ENCODE measurements at regions not wholly inside any gene's neighbourhood (a gene's known extent, or its start where the extent isn't known, plus 50 kb on each side); places are given as distances from the start of the nearest gene placed in this dataset.

DNA sequence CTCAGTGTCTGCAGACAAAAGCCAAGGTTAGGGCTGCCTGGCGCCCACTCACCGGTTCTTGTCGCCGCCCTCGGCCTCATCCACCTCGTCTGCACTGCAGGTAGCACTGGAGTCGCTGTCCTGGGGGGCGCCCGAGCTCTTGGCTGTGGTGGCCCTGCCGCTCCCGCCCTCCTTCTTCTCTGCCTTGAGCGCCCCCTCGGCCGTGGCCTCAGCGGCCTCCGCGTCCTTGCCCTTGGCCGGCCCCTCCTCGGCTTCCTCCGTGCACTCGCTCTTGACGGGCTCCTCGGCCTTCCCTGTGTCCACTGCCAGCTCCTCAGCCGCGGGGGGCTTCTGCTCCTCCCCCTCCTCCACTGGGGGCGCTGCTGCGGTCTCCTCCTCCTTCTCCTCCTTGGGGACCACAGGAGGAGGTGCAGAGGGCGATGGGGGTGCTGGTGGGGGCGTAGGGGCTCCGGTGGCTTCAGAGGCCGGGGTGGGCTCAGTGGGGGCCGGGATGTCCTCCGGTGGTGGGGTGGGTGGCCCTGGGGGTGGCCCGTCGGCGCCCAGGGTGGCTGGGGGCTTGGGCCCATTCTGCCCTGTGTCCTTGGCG, 77.2 kb downstream of the RFLNA start:
- no peak overlapping the region for H3K4me3 ChIP-seq (ENCODE audit: low read length)
- TF ChIP-seq, protein P1, sequence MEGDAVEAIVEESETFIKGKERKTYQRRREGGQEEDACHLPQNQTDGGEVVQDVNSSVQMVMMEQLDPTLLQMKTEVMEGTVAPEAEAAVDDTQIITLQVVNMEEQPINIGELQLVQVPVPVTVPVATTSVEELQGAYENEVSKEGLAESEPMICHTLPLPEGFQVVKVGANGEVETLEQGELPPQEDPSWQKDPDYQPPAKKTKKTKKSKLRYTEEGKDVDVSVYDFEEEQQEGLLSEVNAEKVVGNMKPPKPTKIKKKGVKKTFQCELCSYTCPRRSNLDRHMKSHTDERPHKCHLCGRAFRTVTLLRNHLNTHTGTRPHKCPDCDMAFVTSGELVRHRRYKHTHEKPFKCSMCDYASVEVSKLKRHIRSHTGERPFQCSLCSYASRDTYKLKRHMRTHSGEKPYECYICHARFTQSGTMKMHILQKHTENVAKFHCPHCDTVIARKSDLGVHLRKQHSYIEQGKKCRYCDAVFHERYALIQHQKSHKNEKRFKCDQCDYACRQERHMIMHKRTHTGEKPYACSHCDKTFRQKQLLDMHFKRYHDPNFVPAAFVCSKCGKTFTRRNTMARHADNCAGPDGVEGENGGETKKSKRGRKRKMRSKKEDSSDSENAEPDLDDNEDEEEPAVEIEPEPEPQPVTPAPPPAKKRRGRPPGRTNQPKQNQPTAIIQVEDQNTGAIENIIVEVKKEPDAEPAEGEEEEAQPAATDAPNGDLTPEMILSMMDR (IDR thresholded peaks at IDR 0.05; ENCODE audit: insufficient read depth, low read depth, low read length, missing control alignments), result no peak
- no peak for DNase-seq (ENCODE audit: low read depth)

DNA sequence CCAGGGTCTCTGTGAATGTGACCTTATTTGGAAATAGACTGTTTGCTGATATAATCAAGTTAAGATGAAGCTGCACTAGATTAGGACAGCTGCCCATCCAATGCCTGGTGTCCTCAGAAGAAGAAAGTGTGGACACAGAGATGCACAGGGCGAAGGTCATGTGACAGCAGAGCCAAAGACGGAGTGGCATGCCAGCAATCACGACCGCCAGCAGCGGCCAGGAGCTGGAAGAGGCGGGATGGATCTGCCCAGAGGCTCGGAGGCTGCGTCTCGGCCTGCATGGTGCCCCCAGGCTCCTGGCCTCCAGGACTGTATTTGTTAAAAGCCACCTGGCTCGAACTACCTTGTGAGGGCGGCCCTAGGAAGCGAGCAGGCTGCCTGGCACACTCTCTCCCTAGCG, 76.5 kb downstream of the RFLNA start:
- TF ChIP-seq, protein P1 (IDR thresholded peaks at IDR 0.05; ENCODE audit: insufficient read depth, low read depth, low read length, missing control alignments), result no peak
- H3K4me3 ChIP-seq (ENCODE audit: low read length), result no peak overlapping the region
- no peak for DNase-seq (ENCODE audit: low read depth)

DNA sequence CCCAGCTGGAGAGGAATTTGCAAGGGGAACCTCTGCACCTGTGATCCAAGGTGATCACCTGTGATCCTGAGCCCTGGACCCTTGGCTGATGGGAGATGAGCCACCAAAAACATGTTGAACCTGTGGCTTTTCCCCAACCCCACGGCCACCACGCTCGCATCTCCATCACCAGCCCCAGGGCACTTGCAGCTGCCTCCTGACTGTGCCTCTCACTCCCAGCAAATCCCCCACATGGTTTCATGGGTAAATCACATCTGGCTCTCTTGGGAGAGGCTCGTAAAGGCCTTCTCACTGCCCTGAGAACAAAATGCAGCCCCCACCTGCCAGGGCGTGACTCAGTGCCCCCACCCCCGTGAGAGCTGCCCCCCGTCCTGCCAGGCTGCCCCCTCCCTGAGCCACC, 76.0 kb downstream of the RFLNA start:
- H3K4me3 ChIP-seq (ENCODE audit: low read length), result no peak overlapping the region
- TF ChIP-seq, protein P1 (IDR thresholded peaks at IDR 0.05; ENCODE audit: insufficient read depth, low read depth, low read length, missing control alignments), result no peak
- DNase-seq (ENCODE audit: low read depth), result no peak

DNA sequence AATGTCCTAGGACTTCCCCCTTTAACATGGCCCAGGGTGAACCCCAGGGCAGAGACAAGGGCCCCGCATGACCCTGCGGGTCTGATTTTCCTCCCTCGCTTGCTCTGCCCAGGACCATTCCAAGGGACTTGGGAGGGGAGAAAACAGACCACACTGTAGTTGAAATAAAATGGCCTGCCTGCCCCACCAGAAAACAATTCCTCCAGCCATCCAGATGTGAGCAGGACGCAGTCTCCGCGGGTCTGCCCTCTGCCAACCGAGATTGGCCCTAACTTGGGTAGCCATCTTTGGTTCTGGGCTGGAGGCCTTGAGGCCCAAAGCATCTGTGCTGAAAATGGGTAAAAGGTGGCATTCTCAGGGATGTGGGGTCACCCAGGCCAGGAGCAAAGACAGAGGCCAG, 75.5 kb downstream of the RFLNA start:
- H3K4me3 ChIP-seq (ENCODE audit: low read length), result no peak overlapping the region
- TF ChIP-seq, protein P1 (IDR thresholded peaks at IDR 0.05; ENCODE audit: insufficient read depth, low read depth, low read length, missing control alignments), result no peak
- no peak for DNase-seq (ENCODE audit: low read depth)

DNA sequence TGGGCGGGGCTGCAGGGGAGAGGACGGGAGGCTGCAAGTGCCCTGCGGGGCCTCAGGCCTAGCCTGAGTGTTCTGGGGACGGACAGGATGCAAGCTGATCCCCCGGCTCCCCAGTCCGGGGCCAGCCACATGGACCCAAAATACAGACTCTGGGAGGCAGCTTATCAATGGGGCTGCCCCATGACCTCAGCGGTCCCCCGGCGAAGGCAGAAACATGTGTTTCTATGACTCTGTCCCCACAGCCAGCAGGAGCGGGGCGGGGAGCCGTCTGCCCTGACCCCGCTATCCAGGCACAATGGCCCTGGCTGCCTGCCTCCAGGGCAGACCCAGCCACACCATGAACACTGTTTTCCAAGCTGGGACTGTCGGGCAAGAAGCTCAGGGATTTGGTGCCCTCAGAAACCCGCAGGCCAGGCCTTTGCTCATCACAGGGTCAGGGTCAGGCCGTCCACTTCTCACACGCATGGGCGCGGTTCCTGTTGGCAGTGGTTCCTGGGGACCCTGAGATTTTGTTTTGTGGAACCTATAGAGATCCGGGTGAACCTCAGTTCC, 75.0 kb downstream of the RFLNA start:
- DNase-seq (ENCODE audit: low read depth), result no peak
- TF ChIP-seq, protein P1 (IDR thresholded peaks at IDR 0.05; ENCODE audit: insufficient read depth, low read depth, low read length, missing control alignments), result no peak
- no peak overlapping the region for H3K4me3 ChIP-seq (ENCODE audit: low read length)

DNA sequence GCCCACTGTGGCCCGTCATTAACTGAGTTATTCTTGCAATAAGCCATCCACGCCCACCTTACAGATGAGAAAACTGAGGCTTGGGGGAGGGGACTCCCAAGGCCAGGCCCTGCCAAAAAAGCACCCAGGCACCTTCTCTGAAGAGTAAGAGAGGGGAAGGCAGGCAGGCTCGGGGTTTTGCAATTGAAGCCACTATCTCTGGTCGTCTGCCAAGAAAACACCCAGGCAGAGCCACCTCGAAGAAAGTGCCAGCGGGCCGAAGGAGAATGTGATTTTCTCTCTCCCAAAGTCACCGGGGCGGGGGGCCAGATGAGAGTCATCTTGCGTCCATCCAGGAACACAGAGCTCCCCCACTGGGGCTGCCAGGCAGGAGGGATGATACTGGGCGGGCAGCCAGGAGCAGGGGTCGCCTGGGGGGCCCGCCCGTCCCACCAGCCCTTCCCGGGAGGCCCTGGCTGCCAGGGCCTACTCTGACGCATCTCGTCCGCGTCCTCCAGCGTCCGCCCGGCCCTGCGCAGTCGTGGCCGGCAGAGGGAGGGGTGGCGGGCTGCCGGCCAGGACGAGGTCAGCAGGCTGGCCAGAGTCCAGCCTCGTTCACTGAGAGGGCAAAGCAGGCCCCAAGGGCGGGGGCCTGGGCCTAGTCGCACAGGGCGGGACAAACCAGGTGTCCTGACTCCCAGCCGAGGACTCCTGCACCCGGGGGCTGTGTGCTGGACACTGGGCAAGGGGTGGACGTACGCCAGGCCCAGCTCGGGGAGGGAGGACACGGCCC, 74.3 kb downstream of the RFLNA start:
- TF ChIP-seq, protein P1 (IDR thresholded peaks at IDR 0.05; ENCODE audit: insufficient read depth, low read depth, low read length, missing control alignments), result no peak
- no peak overlapping the region for H3K4me3 ChIP-seq (ENCODE audit: low read length)
- no peak for DNase-seq (ENCODE audit: low read depth)

Data from epithelial cell of esophagus (primary cell).